CD4-positive, alpha-beta T cell treated with Interleukin-15 for 1 hour (primary cell): ENCODE measurements at regions not wholly inside any gene's neighbourhood (a gene's known extent, or its start where the extent isn't known, plus 50 kb on each side); places are given as distances from the start of the nearest gene placed in this dataset.

ENCODE experiments used
- DNase-seq: peaks from one replicate; pipeline ENCODE4 v3.0.0-alpha.2; 2020

- DNase-seq: no peak
These were observed 1025.6 kb upstream of the PIK3C3 start for GRCh38 chr18:40929399-40929798.

- no peak for DNase-seq
These were observed 1028.4 kb upstream of the PIK3C3 start for GRCh38 chr18:40926679-40927078.

GRCh38 chr18:40925071-40925541, 1029.9 kb upstream of the PIK3C3 start:
- DNase-seq: no peak

GRCh38 chr18:40921845-40922629, 1033.0 kb upstream of the PIK3C3 start:
- DNase-seq: no peak

- DNase-seq: no peak
These were observed 1038.0 kb upstream of the PIK3C3 start for GRCh38 chr18:40917056-40917455.

- no peak for DNase-seq
These were observed 1039.3 kb upstream of the PIK3C3 start for GRCh38 chr18:40915724-40916123.

GRCh38 chr18:40911582-40912254, 1043.3 kb upstream of the PIK3C3 start:
- DNase-seq: no peak

GRCh38 chr18:40911041-40911440, 1044.0 kb upstream of the PIK3C3 start:
- DNase-seq: no peak

- no peak for DNase-seq
These were observed 1047.2 kb upstream of the PIK3C3 start for GRCh38 chr18:40907842-40908241.

- no peak for DNase-seq
These were observed 1050.7 kb upstream of the PIK3C3 start for GRCh38 chr18:40904295-40904694.

GRCh38 chr18:40902436-40902835, 1052.6 kb upstream of the PIK3C3 start:
- no peak for DNase-seq

- no peak for DNase-seq
These were observed 1057.2 kb upstream of the PIK3C3 start for GRCh38 chr18:40897884-40898283.

GRCh38 chr18:40883271-40883670, 1071.8 kb upstream of the PIK3C3 start:
- DNase-seq: no peak

GRCh38 chr18:40882468-40882867, 1072.6 kb upstream of the PIK3C3 start:
- no peak for DNase-seq

GRCh38 chr18:40878371-40878770, 1076.7 kb upstream of the PIK3C3 start:
- DNase-seq: no peak

GRCh38 chr18:40877096-40877495, 1077.9 kb upstream of the PIK3C3 start:
- no peak for DNase-seq

GRCh38 chr18:40875101-40875615, 1079.9 kb upstream of the PIK3C3 start:
- no peak for DNase-seq

- DNase-seq: no peak
These were observed 1080.8 kb upstream of the PIK3C3 start for GRCh38 chr18:40874233-40874632.

GRCh38 chr18:40868110-40868858, 1086.8 kb upstream of the PIK3C3 start:
- DNase-seq: no peak

- DNase-seq: no peak
These were observed 1087.6 kb upstream of the PIK3C3 start for GRCh38 chr18:40867459-40867858.

- DNase-seq: no peak
These were observed 1088.1 kb upstream of the PIK3C3 start for GRCh38 chr18:40866968-40867367.

- DNase-seq: no peak
These were observed 1088.9 kb upstream of the PIK3C3 start for GRCh38 chr18:40866013-40866645.

- no peak for DNase-seq
These were observed 1090.2 kb upstream of the PIK3C3 start for GRCh38 chr18:40864846-40865245.
